Neutrophil (primary cell): ENCODE measurements at regions not wholly inside any gene's neighbourhood (a gene's known extent, or its start where the extent isn't known, plus 50 kb on each side); places are given as distances from the start of the nearest gene placed in this dataset.

Source experiments
- H3K27ac ChIP-seq: fragments of 200-600 bp; sonication (generic); 2 replicates; pipeline ENCODE4 v1.5.1; 2016; ENCODE audit warnings: mild to moderate bottlenecking, moderate library complexity
- H3K27me3 ChIP-seq: fragments of 200-600 bp; sonication (generic); 2 replicates; pipeline ENCODE4 v1.6.0; 2016; ENCODE audit warnings: mild to moderate bottlenecking
- H3K36me3 ChIP-seq: fragments of 200-600 bp; sonication (generic); 2 replicates; pipeline ENCODE4 v1.5.1; 2017
- H3K4me1 ChIP-seq, 2 experiments: fragments of 200-600 bp in 1 of 2; sonication (generic) in 1 of 2; 1 replicate in 1 of 2; 2 replicates in 1 of 2; pipeline versions ENCODE4 v1.5.1 to v1.6.1; 2013 to 2016; ENCODE audit warnings: low read depth in 1 of 2, low read length in 1 of 2, mild to moderate bottlenecking in 1 of 2, moderate library complexity in 1 of 2; ENCODE audit not compliant: control insufficient read depth in 1 of 2, insufficient read depth in 1 of 2
- H3K4me3 ChIP-seq, 2 experiments: fragments of 200-600 bp in 1 of 2; sonication (generic) in 1 of 2; 1 replicate in 1 of 2; 2 replicates in 1 of 2; pipeline ENCODE4 v1.5.1; 2013 to 2016; ENCODE audit warnings: low read depth in 1 of 2, low read length in 1 of 2, mild to moderate bottlenecking in 1 of 2, moderate library complexity in 1 of 2
- H3K9me3 ChIP-seq: fragments of 200-600 bp; sonication (generic); 2 replicates; pipeline ENCODE4 v1.5.1; 2016
- TF ChIP-seq, protein P1 (sequence below): fragments of 200-600 bp; sonication (generic); IDR thresholded peaks from 2 replicates; pipeline ENCODE4 v1.5.1; 2016; ENCODE audit warnings: antibody characterized with exemption

- Histone ChIP-seq H3K27ac (no peak overlapping the region), H3K4me1 (no peaks in the 10 kb centered on the region), H3K4me3 (no peak overlapping the region), H3K36me3 (no peaks in the 10 kb centered on the region), H3K9me3 (no peaks in the 10 kb centered on the region), H3K27me3 (no peaks in the 10 kb centered on the region)
- TF ChIP-seq, protein P1, sequence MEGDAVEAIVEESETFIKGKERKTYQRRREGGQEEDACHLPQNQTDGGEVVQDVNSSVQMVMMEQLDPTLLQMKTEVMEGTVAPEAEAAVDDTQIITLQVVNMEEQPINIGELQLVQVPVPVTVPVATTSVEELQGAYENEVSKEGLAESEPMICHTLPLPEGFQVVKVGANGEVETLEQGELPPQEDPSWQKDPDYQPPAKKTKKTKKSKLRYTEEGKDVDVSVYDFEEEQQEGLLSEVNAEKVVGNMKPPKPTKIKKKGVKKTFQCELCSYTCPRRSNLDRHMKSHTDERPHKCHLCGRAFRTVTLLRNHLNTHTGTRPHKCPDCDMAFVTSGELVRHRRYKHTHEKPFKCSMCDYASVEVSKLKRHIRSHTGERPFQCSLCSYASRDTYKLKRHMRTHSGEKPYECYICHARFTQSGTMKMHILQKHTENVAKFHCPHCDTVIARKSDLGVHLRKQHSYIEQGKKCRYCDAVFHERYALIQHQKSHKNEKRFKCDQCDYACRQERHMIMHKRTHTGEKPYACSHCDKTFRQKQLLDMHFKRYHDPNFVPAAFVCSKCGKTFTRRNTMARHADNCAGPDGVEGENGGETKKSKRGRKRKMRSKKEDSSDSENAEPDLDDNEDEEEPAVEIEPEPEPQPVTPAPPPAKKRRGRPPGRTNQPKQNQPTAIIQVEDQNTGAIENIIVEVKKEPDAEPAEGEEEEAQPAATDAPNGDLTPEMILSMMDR, result no peak
Measured at GRCh38 chr9:73845954-73846690, 651.0 kb upstream of the RORB start.

- no peaks in the 10 kb centered on the region for H3K36me3 ChIP-seq
- TF ChIP-seq, protein P1, result no peak
- H3K27ac ChIP-seq, result no peak overlapping the region
- no peaks in the 10 kb centered on the region for H3K27me3 ChIP-seq
- H3K4me1 ChIP-seq, result no peaks in the 10 kb centered on the region
- no peaks in the 10 kb centered on the region for H3K9me3 ChIP-seq
- no peak overlapping the region for H3K4me3 ChIP-seq
Measured at GRCh38 chr9:73847536-73847935, 649.6 kb upstream of the RORB start.

DNA sequence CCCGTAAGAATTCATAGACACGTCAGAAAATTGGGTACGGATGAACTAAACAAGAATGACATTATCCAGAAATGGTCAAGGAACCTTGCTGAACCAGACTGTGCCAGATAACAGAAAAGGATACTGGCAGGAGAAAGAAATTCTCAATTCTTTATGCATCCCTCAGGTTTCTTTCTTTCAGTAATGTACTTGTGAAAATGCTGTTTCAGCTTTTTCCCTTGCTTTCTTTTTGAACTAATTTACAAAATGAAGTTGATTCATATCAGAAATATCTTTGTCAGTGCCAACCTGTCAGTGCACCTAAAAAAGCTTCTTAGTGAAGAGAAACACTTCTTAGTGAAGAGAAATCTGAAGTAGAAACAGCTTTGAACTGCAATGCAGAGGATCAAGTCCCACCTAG lies 643.6 kb upstream of the RORB start:
- Histone ChIP-seq H3K4me1 (no peaks in the 10 kb centered on the region), H3K9me3 (no peaks in the 10 kb centered on the region), H3K27me3 (no peaks in the 10 kb centered on the region), H3K36me3 (no peaks in the 10 kb centered on the region), H3K4me3 (no peak overlapping the region), H3K27ac (no peak overlapping the region)
- TF ChIP-seq, protein P1, result no peak

DNA sequence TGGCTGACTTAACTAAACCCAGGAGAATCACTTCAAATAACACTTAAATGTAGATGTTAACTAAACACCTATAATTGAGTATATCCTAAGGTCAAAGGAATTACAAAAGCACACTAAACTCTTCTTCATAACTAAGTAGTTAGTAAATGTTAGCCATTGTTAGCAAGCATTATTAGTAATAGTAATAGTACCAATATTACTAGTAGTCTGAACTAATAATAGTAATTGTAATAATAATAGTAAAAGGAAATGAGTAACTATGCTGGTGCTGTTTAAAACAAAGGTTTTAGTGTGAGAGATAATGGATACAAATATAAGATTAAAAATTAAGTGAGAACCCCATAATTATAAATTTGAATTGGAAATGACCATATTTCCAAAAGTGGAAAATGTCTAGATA lies 641.9 kb upstream of the RORB start:
- Histone ChIP-seq H3K9me3 (no peaks in the 10 kb centered on the region), H3K4me3 (no peak overlapping the region), H3K36me3 (no peaks in the 10 kb centered on the region), H3K27ac (no peak overlapping the region), H3K27me3 (no peaks in the 10 kb centered on the region), H3K4me1 (no peaks in the 10 kb centered on the region)
- TF ChIP-seq, protein P1, result no peak

- TF ChIP-seq, protein P1, result no peak
- no peak overlapping the region for H3K27ac ChIP-seq
- H3K4me1 ChIP-seq, result no peaks in the 10 kb centered on the region
- H3K4me3 ChIP-seq, result no peak overlapping the region
- no peaks in the 10 kb centered on the region for H3K36me3 ChIP-seq
- H3K9me3 ChIP-seq, result no peaks in the 10 kb centered on the region
- H3K27me3 ChIP-seq, result no peaks in the 10 kb centered on the region
Measured at GRCh38 chr9:73863924-73864323, 633.2 kb upstream of the RORB start.
